A549 (cell line): ENCODE measurements at regions not wholly inside any gene's neighbourhood (a gene's known extent, or its start where the extent isn't known, plus 50 kb on each side); places are given as distances from the start of the nearest gene placed in this dataset.
A peak's percentile ranks its signal among the peaks of the same experiment; 100 is the strongest.

Experiments
- ATAC-seq, 2 experiments: fragments of 200-7000 bp in 1 of 2; fragments of >200 bp in 1 of 2; cut with Nextera tagmentation in 1 of 2; cut with Tn5 transposase in 1 of 2; 3 replicates each; pipeline versions ENCODE4 v1.8.0 to v1.9.1; 2018 to 2020; ENCODE audit warnings: mild to moderate bottlenecking in 1 of 2, moderate library complexity in 1 of 2
- CTCF ChIA-PET: fragments of 300-600 bp; sonication (Branson Sonifier 250); formaldehyde crosslinking; extraction: SDS; loops from one replicate; lab custom pipeline; 2021; ENCODE audit warnings: antibody characterized with exemption, inconsistent platforms; lab: Yijun Ruan, JAX
- POLR2A ChIA-PET: fragments of 350-600 bp; formaldehyde crosslinking; extraction: SDS; loops from one replicate; lab custom pipeline; 2021; ENCODE audit warnings: antibody characterized with exemption, inconsistent platforms; lab: Yijun Ruan, JAX
- DNase-seq, 2 experiments: peaks; one replicate each; pipeline versions ENCODE4 v3.0.0 to v3.0.0-alpha.2; 2011 to 2016; ENCODE audit warnings: low read depth in 1 of 2, low spot score in 1 of 2
- FAIRE-seq: peaks from 2 replicates; lab custom pipeline; 2011; peaks lifted over from hg19 to GRCh38; lab: Jason Lieb, UNC
- H3K27ac ChIP-seq, 2 experiments: fragments of >200 bp; sonication (Bioruptor Twin); formaldehyde crosslinking; 3 replicates each; pipeline ENCODE4 v1.5.1; 2016 to 2017
- H3K4me1 ChIP-seq: fragments of >200 bp; sonication (Bioruptor Twin); formaldehyde crosslinking; 3 replicates; pipeline ENCODE4 v1.6.1; 2016
- H3K4me2 ChIP-seq: fragments of >200 bp; sonication (Bioruptor Twin); formaldehyde crosslinking; 3 replicates; pipeline ENCODE4 v1.6.1; 2016
- H3K4me3 ChIP-seq: fragments of >200 bp; sonication (Bioruptor Twin); formaldehyde crosslinking; 3 replicates; pipeline ENCODE4 v1.5.1; 2016
- H3K9me3 ChIP-seq: fragments of >200 bp; sonication (Bioruptor Twin); formaldehyde crosslinking; 3 replicates; pipeline ENCODE4 v1.6.1; 2016
- ATOH8 ChIP-seq: fragments of 250-450 bp; sonication (Bioruptor Pico); IDR thresholded peaks from 2 replicates; pipeline ENCODE4 v1.5.0; 2020; ENCODE audit warnings: low read depth, mild to moderate bottlenecking, moderate library complexity
- CBX2 ChIP-seq: fragments of 200-600 bp; sonication (generic); IDR thresholded peaks from 2 replicates; pipeline ENCODE4 v1.6.1; 2016; ENCODE audit warnings: low read depth, mild to moderate bottlenecking, borderline replicate concordance
- CEBPB ChIP-seq, 2 experiments: fragments of >200 bp in 1 of 2; sonication (Bioruptor Twin) in 1 of 2; formaldehyde crosslinking in 1 of 2; IDR thresholded peaks; 2 replicates each; pipeline ENCODE4 v1.6.1; 2012 to 2016
- E2F6 ChIP-seq: IDR thresholded peaks from 2 replicates; pipeline ENCODE4 v1.6.1; 2012; ENCODE audit warnings: low read depth, borderline replicate concordance
- EHF ChIP-seq: fragments of 250-450 bp; sonication (Bioruptor Pico); IDR thresholded peaks from 2 replicates; pipeline ENCODE4 v1.5.0; 2020; ENCODE audit warnings: mild to moderate bottlenecking
- ELK1 ChIP-seq: fragments of 150-350 bp; IDR thresholded peaks from 2 replicates; pipeline ENCODE4 v1.6.1; 2014; ENCODE audit warnings: low read depth, mild to moderate bottlenecking, low read length
- EP300 ChIP-seq, 2 experiments: fragments of >200 bp; sonication (Bioruptor Twin); formaldehyde crosslinking; IDR thresholded peaks; 2 replicates in 1 of 2; 3 replicates in 1 of 2; pipeline ENCODE4 v1.6.1; 2016 to 2017
- ESRRA ChIP-seq: fragments of 150-350 bp; IDR thresholded peaks from 2 replicates; pipeline ENCODE4 v1.6.1; 2014; ENCODE audit warnings: mild to moderate bottlenecking, low read length, borderline replicate concordance
- FOSL2 ChIP-seq, 2 experiments: fragments of 450-650 bp in 1 of 2; fragments of >200 bp in 1 of 2; sonication (Bioruptor Twin) in 1 of 2; formaldehyde crosslinking; IDR thresholded peaks; 2 replicates each; pipeline versions ENCODE4 v1.5.0 to v1.6.1; 2016 to 2020; ENCODE audit warnings: mild to moderate bottlenecking in 1 of 2, moderate library complexity in 1 of 2
- FOXS1 ChIP-seq: fragments of 250-450 bp; sonication (Bioruptor Pico); IDR thresholded peaks from 2 replicates; pipeline ENCODE4 v1.5.0; 2020; ENCODE audit warnings: mild to moderate bottlenecking, moderate library complexity
- KDM5A ChIP-seq: fragments of 200-600 bp; sonication (generic); IDR thresholded peaks from 2 replicates; pipeline ENCODE4 v1.6.1; 2016; ENCODE audit warnings: antibody characterized with exemption, mild to moderate bottlenecking
- MAFK ChIP-seq: fragments of 450-650 bp; IDR thresholded peaks from 2 replicates; pipeline ENCODE4 v1.6.1; 2014; ENCODE audit not compliant: partially characterized antibody
- MAX ChIP-seq: IDR thresholded peaks from 2 replicates; pipeline ENCODE4 v1.6.1; 2012
- NFE2L2 ChIP-seq: fragments of 150-350 bp; conservative IDR thresholded peaks from 2 replicates; pipeline ENCODE4 v1.6.1; 2014; ENCODE audit warnings: low read length
- RAD21 ChIP-seq, 2 experiments: fragments of >200 bp in 1 of 2; sonication (Bioruptor Twin) in 1 of 2; formaldehyde crosslinking in 1 of 2; IDR thresholded peaks in 1 of 2; conservative IDR thresholded peaks in 1 of 2; 2 replicates in 1 of 2; 3 replicates in 1 of 2; pipeline ENCODE4 v1.6.1; 2012 to 2018; ENCODE audit warnings: inconsistent platforms in 1 of 2
- RARB ChIP-seq: fragments of 250-450 bp; sonication (Bioruptor Pico); IDR thresholded peaks from 2 replicates; pipeline ENCODE4 v1.8.0; 2021; ENCODE audit warnings: mild to moderate bottlenecking, moderate library complexity
- RFX5 ChIP-seq: fragments of 450-650 bp; IDR thresholded peaks from 2 replicates; pipeline ENCODE4 v1.7.1; 2014; ENCODE audit warnings: antibody characterized with exemption, mild to moderate bottlenecking, moderate library complexity
- SMC3 ChIP-seq: fragments of >200 bp; sonication (Bioruptor Twin); formaldehyde crosslinking; IDR thresholded peaks from 3 replicates; pipeline ENCODE4 v1.6.1; 2018; ENCODE audit warnings: inconsistent platforms
- TP53 ChIP-seq: fragments of 250-450 bp; sonication (Bioruptor Pico); IDR thresholded peaks from 2 replicates; pipeline ENCODE4 v1.5.0; 2021; ENCODE audit warnings: mild to moderate bottlenecking, moderate library complexity
- ZC3H11A ChIP-seq: fragments of 450-650 bp; IDR thresholded peaks from 2 replicates; pipeline ENCODE4 v1.6.1; 2014; ENCODE audit warnings: antibody characterized with exemption, mild to moderate bottlenecking
- ZFP36 ChIP-seq: fragments of 450-650 bp; IDR thresholded peaks from 2 replicates; pipeline ENCODE4 v1.6.1; 2014; ENCODE audit warnings: borderline replicate concordance; ENCODE audit not compliant: partially characterized antibody
- ZSCAN20 ChIP-seq: fragments of 250-450 bp; sonication (Bioruptor Pico); IDR thresholded peaks from 2 replicates; pipeline ENCODE4 v1.8.0; 2022; ENCODE audit warnings: mild to moderate bottlenecking, moderate library complexity
- WGBS: methylation state at CpG from one replicate; pipeline ENCODE4 v1.1.6; 2017; ENCODE audit errors: missing lambda C conversion rate; 5-methylcytosine and 5-hydroxymethylcytosine counted together
- TF ChIP-seq, protein P1 (sequence below): fragments of 250-450 bp; sonication (Bioruptor Pico); IDR thresholded peaks from 2 replicates; pipeline ENCODE4 v1.5.0; 2021; ENCODE audit warnings: mild to moderate bottlenecking, moderate library complexity, borderline replicate concordance
- TF ChIP-seq, protein P2 (sequence below): fragments of 200-600 bp; sonication (generic); IDR thresholded peaks from 2 replicates; pipeline ENCODE4 v1.6.1; 2016; ENCODE audit warnings: antibody characterized with exemption, mild to moderate bottlenecking, moderate library complexity

DNA sequence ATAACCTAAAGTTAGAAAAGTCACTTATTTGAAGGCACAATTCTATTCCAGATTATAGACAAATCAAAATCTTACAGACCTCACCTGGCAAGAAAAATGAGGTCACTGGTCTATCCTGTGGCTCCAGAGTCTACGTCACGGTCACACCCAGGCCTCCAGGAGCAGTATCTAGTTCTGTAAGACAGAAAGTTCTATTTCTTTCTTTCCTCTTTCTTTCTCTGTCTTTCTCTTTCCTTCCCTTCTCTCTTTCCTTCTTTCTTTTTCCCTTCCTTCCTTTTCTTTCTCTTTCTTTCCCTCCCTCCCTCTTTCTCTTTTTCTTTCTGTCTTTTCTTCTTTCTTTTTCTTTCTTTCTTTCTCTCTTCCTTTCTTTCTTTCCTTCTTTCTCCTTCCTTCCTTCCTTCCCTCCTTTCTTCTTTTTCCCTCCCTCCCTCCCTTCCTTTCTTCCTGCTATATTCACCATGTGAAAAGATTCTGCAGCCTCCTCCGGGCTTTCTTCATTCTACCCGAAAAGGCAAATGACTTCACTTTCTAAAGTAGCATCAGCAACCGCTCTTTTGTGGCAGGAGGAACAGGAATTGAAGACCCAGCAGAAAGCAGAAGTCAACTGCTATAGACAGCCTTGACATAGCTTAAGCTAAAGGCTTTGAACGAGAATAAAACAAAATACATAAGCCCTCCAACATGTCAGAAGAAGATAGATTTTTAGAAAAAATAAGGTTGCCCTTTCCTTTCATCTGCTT lies 83.9 kb upstream of the SIRPG start (continued):
- TF ChIP-seq, protein P1, sequence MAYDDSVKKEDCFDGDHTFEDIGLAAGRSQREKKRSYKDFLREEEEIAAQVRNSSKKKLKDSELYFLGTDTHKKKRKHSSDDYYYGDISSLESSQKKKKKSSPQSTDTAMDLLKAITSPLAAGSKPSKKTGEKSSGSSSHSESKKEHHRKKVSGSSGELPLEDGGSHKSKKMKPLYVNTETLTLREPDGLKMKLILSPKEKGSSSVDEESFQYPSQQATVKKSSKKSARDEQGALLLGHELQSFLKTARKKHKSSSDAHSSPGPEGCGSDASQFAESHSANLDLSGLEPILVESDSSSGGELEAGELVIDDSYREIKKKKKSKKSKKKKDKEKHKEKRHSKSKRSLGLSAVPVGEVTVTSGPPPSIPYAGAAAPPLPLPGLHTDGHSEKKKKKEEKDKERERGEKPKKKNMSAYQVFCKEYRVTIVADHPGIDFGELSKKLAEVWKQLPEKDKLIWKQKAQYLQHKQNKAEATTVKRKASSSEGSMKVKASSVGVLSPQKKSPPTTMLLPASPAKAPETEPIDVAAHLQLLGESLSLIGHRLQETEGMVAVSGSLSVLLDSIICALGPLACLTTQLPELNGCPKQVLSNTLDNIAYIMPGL (CRISPR knock-in tag): no peak
- TF ChIP-seq SMC3: no peak

DNA sequence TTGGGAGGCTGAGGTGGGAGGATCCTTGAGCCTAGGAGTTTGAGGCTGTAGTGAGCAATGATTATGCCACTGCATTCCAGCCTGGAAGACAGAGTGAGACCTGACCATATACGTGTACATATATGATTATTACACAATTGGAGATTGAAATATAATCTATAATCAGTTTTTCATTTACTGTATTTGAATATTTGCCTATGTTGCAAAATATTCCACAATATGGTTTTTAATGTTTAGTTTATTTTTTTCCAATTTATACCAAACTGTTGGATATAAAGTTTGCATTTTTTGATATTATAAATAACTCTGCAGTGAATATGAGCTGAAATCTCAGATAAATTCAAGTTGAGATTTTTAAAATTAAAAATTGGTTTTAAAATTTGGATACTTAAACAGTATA lies 79.6 kb upstream of the SIRPG start:
- POLR2A ChIA-PET: no interaction called here
- ATAC-seq: no peak
- TF ChIP-seq CBX2: no peak
- TF ChIP-seq FOSL2 (IDR thresholded peaks at IDR 0.05): no peak
- no peak for TF ChIP-seq FOSL2 (CRISPR knock-in tag; IDR thresholded peaks at IDR 0.05)
- no peak for TF ChIP-seq KDM5A
- TF ChIP-seq MAFK: peak; percentile 88
- TF ChIP-seq ELK1: no peak

DNA sequence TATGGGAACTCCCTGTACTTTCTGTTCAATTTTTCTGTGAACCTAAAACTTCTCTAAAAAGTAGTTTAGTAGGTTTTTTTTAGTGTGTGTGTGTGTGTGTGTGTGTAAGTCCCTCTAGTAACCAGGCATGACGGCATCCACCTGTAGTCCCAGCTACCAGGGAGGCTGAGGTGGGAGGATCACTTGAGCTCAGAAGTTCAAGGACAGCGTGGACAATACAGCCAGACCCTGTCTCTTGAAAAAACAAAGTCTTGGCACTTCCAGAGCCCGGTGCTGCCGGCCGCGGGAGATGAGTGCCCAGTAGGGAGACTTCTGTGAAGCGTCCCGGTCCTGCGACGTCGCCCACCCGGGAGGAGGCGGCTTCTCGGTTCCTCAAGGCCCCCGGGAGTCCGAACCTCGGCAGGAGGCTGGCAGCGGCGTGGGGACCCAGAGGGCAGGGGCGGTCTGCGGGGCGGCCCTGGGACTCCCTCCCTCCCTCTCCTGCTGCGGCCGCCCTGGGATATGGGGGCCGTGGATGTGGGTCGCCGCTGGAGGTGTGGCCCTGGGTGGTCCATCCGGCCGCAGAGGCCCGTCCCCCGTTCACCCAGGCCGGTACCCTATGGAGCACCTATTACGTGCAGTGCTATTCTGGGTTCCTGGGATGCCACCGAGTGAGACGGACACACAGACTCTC lies 78.0 kb upstream of the SIRPG start:
- Histone ChIP-seq H3K4me2 (no peak overlapping the region), H3K9me3 (no peaks in the 10 kb centered on the region), H3K4me3 (no peak overlapping the region), H3K27ac (no peak overlapping the region), H3K4me1 (no peaks in the 10 kb centered on the region)
- 66% methylated on average over 34 of the region's 35 CpGs for WGBS
- no peak for FAIRE-seq
- ATAC-seq: peak in 1 of 2 experiments; percentile 19; a peak in 2 of 6 replicates
- ChIA-PET CTCF (interaction anchor here (1.1 to 2.4 kb wide), 7 partner anchors 12 to 232 kb away, joined by 4 to 12 read pairs (median 6); no protein-coding TSS in a partner anchor), POLR2A (no interaction called here)
- TF ChIP-seq FOXS1 (CRISPR knock-in tag) (no peak), MAX (no peak), ZC3H11A (no peak), ATOH8 (CRISPR knock-in tag) (no peak), ZSCAN20 (CRISPR knock-in tag) (no peak), RAD21 (conservative IDR thresholded peaks at IDR 0.05 in 1 of 2, IDR thresholded peaks at IDR 0.05 in 1 of 2) (no peak), ESRRA (no peak), ZFP36 (no peak), RARB (CRISPR knock-in tag) (no peak), EHF (CRISPR knock-in tag) (no peak), EP300 (IDR thresholded peaks at IDR 0.05) (no peak), TP53 (CRISPR knock-in tag) (no peak), RFX5 (no peak), NFE2L2 (no peak), CEBPB (IDR thresholded peaks at IDR 0.05) (no peak), E2F6 (no peak)
- TF ChIP-seq, protein P2, sequence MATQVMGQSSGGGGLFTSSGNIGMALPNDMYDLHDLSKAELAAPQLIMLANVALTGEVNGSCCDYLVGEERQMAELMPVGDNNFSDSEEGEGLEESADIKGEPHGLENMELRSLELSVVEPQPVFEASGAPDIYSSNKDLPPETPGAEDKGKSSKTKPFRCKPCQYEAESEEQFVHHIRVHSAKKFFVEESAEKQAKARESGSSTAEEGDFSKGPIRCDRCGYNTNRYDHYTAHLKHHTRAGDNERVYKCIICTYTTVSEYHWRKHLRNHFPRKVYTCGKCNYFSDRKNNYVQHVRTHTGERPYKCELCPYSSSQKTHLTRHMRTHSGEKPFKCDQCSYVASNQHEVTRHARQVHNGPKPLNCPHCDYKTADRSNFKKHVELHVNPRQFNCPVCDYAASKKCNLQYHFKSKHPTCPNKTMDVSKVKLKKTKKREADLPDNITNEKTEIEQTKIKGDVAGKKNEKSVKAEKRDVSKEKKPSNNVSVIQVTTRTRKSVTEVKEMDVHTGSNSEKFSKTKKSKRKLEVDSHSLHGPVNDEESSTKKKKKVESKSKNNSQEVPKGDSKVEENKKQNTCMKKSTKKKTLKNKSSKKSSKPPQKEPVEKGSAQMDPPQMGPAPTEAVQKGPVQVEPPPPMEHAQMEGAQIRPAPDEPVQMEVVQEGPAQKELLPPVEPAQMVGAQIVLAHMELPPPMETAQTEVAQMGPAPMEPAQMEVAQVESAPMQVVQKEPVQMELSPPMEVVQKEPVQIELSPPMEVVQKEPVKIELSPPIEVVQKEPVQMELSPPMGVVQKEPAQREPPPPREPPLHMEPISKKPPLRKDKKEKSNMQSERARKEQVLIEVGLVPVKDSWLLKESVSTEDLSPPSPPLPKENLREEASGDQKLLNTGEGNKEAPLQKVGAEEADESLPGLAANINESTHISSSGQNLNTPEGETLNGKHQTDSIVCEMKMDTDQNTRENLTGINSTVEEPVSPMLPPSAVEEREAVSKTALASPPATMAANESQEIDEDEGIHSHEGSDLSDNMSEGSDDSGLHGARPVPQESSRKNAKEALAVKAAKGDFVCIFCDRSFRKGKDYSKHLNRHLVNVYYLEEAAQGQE: no peak
- no peak for DNase-seq

More for the DNA sequence above, 79.6 kb upstream of the SIRPG start:
- Histone ChIP-seq H3K4me1 (no peaks in the 10 kb centered on the region), H3K4me2 (no peak overlapping the region), H3K9me3 (no peaks in the 10 kb centered on the region), H3K4me3 (no peak overlapping the region), H3K27ac (no peak overlapping the region)
- CTCF ChIA-PET: interaction anchor here (0.6 to 1.1 kb wide), 3 partner anchors 27 to 231 kb away, joined by 3 to 4 read pairs (median 3); no protein-coding TSS in a partner anchor
- no peak for FAIRE-seq
- DNase-seq: no peak
- WGBS: 2% methylated on average over 1 of the region's 1 CpG
